ENCODE measurements at regions not wholly inside any gene's neighbourhood (a gene's known extent, or its start where the extent isn't known, plus 50 kb on each side); places are given as distances from the start of the nearest gene placed in this dataset.
"Not testable (repeated sequence)": the region's sequence is repeated elsewhere in the genome, so short reads cannot be mapped to it uniquely, and the experiment has no call there.

DNA sequence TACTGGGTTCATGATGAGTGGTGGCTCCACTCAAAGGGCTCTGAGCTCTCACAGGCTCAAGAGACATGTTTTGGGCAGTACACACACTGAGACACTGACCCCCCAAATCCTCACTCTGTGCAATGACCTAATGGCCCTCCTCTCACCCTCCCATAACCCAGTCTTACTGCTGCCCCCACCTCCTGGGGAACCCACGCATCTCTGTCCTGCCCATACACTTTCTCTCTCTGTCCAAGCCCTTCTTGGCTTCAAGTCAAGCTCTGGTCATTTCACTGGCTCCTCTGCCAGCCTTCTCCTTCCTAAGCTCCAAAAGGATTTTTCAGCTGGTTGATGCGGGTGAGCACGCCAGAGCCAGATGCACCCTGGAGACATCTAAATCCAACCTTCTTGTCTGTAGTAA lies 187.9 kb upstream of the TSHZ3 start:
- TF ChIP-seq, protein P1, sequence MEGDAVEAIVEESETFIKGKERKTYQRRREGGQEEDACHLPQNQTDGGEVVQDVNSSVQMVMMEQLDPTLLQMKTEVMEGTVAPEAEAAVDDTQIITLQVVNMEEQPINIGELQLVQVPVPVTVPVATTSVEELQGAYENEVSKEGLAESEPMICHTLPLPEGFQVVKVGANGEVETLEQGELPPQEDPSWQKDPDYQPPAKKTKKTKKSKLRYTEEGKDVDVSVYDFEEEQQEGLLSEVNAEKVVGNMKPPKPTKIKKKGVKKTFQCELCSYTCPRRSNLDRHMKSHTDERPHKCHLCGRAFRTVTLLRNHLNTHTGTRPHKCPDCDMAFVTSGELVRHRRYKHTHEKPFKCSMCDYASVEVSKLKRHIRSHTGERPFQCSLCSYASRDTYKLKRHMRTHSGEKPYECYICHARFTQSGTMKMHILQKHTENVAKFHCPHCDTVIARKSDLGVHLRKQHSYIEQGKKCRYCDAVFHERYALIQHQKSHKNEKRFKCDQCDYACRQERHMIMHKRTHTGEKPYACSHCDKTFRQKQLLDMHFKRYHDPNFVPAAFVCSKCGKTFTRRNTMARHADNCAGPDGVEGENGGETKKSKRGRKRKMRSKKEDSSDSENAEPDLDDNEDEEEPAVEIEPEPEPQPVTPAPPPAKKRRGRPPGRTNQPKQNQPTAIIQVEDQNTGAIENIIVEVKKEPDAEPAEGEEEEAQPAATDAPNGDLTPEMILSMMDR (IDR thresholded peaks at IDR 0.05; ENCODE audit: low read depth, low read length, missing control alignments) = no peak
- no peak overlapping the region for H3K4me3 ChIP-seq (ENCODE audit: low read depth, low read length)
- no peak for DNase-seq (ENCODE audit: low read depth)

DNA sequence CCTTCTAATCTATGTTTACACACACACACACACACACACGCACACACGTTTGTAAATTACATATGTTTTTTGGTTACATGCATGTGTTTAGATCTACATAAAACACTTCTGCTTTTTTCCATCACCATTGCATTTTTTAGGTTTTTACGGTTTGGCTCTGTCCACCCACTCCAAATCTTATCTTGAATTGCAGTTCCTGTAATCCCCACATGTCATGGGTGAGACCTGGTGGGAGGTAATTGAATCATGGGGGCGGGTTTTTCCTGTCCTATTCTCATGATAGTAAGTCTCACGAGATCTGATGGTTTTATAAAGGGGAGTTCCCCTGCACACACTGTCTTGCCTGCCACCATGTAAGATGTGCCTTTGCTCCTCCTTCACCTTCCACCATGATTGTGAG lies 188.7 kb upstream of the TSHZ3 start:
- not testable (repeated sequence) for DNase-seq (ENCODE audit: low read depth); H3K4me3 ChIP-seq (ENCODE audit: low read depth, low read length)

- TF ChIP-seq, protein P1 (IDR thresholded peaks at IDR 0.05; ENCODE audit: low read depth, low read length, missing control alignments) = no peak
- no peak for DNase-seq (ENCODE audit: low read depth)
- H3K4me3 ChIP-seq (ENCODE audit: low read depth, low read length) = no peak overlapping the region
These were observed 189.6 kb upstream of the TSHZ3 start for GRCh38 chr19:31538879-31539278.

DNA sequence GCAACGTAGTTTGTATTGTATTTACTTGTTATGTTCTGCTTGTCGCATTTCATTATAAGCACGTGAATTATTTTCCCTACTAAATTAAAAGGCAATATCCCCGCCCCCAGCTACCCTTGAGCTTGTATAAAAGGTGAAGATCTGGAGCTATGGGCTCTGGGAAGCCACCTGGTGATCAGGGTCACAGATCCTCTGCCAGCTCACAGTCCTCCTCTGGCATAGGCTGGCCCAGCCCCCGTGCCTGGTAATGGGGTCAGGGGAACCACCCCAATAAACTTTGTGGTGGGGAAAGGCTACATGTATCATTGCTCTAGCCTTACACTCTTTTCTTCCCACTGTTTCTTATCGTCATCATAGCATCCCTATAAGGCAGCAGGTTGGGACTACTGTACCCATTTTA lies 190.2 kb upstream of the TSHZ3 start:
- no peak for DNase-seq (ENCODE audit: low read depth)
- H3K4me3 ChIP-seq (ENCODE audit: low read depth, low read length) = no peak overlapping the region
- TF ChIP-seq, protein P1 (IDR thresholded peaks at IDR 0.05; ENCODE audit: low read depth, low read length, missing control alignments) = no peak

- no peak for DNase-seq (ENCODE audit: low read depth)
- H3K4me3 ChIP-seq (ENCODE audit: low read depth, low read length) = no peak overlapping the region
- TF ChIP-seq, protein P1 (IDR thresholded peaks at IDR 0.05; ENCODE audit: low read depth, low read length, missing control alignments) = no peak
These were observed 192.2 kb upstream of the TSHZ3 start for GRCh38 chr19:31541396-31541795.

GRCh38 chr19:31543456-31543855 lies 194.2 kb upstream of the TSHZ3 start:
- TF ChIP-seq, protein P1 (IDR thresholded peaks at IDR 0.05; ENCODE audit: low read depth, low read length, missing control alignments) = no peak
- no peak overlapping the region for H3K4me3 ChIP-seq (ENCODE audit: low read depth, low read length)
- DNase-seq (ENCODE audit: low read depth) = no peak

DNA sequence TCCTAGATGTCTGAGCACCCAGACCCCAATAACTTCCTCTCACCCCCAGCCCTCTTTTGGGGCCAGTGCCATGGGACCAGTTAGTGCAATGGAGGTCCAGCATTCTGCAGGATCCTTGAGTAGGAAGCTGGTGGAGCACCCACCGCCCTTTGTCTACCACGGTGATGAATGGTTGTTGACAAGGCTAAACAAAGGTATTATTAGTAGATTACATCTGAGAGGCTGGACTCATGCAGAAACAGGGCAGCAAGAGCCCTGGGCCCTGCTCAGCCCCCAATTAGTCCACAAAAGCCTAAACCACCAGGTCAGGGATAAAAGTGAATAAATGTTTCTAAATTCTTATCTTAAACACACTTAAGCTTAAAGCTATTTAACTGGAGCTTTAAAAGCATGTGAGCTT lies 196.5 kb upstream of the TSHZ3 start:
- no peak overlapping the region for H3K4me3 ChIP-seq (ENCODE audit: low read depth, low read length)
- no peak for DNase-seq (ENCODE audit: low read depth)
- TF ChIP-seq, protein P1 (IDR thresholded peaks at IDR 0.05; ENCODE audit: low read depth, low read length, missing control alignments) = no peak

Data from GM12864 (cell line).